ENCODE measurements at regions not wholly inside any gene's neighbourhood (a gene's known extent, or its start where the extent isn't known, plus 50 kb on each side); places are given as distances from the start of the nearest gene placed in this dataset.
"Not testable (repeated sequence)": the region's sequence is repeated elsewhere in the genome, so short reads cannot be mapped to it uniquely, and the experiment has no call there.

GRCh38 chr13:71382285-71382684 lies 484.7 kb downstream of the DACH1 start:
- no peak for DNase-seq

- no peak for DNase-seq
Measured at GRCh38 chr13:71380191-71380590, 486.8 kb downstream of the DACH1 start.

- no peak for DNase-seq
Measured at GRCh38 chr13:71378961-71379905, 487.8 kb downstream of the DACH1 start.

- no peak for DNase-seq
Measured at GRCh38 chr13:71374471-71375049, 492.4 kb downstream of the DACH1 start.

GRCh38 chr13:71368336-71368735 lies 498.7 kb downstream of the DACH1 start:
- no peak for DNase-seq

GRCh38 chr13:71360041-71360440 lies 507.0 kb downstream of the DACH1 start:
- DNase-seq: no peak

- DNase-seq: no peak
Measured at GRCh38 chr13:71359641-71360040, 507.4 kb downstream of the DACH1 start.

- no peak for DNase-seq
Measured at GRCh38 chr13:71358218-71358617, 508.8 kb downstream of the DACH1 start.

GRCh38 chr13:71355010-71355409 lies 512.0 kb downstream of the DACH1 start:
- DNase-seq: no peak

GRCh38 chr13:71350886-71351285 lies 516.1 kb downstream of the DACH1 start:
- no peak for DNase-seq

- not testable (repeated sequence) for DNase-seq
Measured at GRCh38 chr13:71345856-71346255, 521.1 kb downstream of the DACH1 start.

GRCh38 chr13:71339736-71340135 lies 527.3 kb downstream of the DACH1 start:
- DNase-seq: no peak

- no peak for DNase-seq
Measured at GRCh38 chr13:71339005-71339404, 528.0 kb downstream of the DACH1 start.

GRCh38 chr13:71338070-71338469 lies 528.9 kb downstream of the DACH1 start:
- DNase-seq: no peak

GRCh38 chr13:71327266-71327665 lies 539.7 kb downstream of the DACH1 start:
- DNase-seq: no peak

- no peak for DNase-seq
Measured at GRCh38 chr13:71325556-71325955, 541.4 kb downstream of the DACH1 start.

GRCh38 chr13:71323266-71323665 lies 543.7 kb downstream of the DACH1 start:
- DNase-seq: no peak

- peak; percentile 55 for DNase-seq
Measured at GRCh38 chr13:71320452-71320851, 546.6 kb downstream of the DACH1 start.

GRCh38 chr13:71316792-71317363 lies 550.1 kb downstream of the DACH1 start:
- DNase-seq: no peak

GRCh38 chr13:71312923-71313322 lies 554.1 kb downstream of the DACH1 start:
- no peak for DNase-seq

GRCh38 chr13:71309905-71310304 lies 557.1 kb downstream of the DACH1 start:
- DNase-seq: no peak

GRCh38 chr13:71306821-71307220 lies 560.2 kb downstream of the DACH1 start:
- no peak for DNase-seq

GRCh38 chr13:71304861-71305260 lies 562.1 kb downstream of the DACH1 start:
- peak; percentile 7 for DNase-seq

- no peak for DNase-seq
Measured at GRCh38 chr13:71303144-71303543, 563.9 kb downstream of the DACH1 start.

All from hematopoietic multipotent progenitor cell treated with erythropoietin and hydrocortisone succinate and interleukin-3 and kit ligand, for 8 days (in vitro differentiated cells).